ENCODE measurements at regions not wholly inside any gene's neighbourhood (a gene's known extent, or its start where the extent isn't known, plus 50 kb on each side); places are given as distances from the start of the nearest gene placed in this dataset.

DNA sequence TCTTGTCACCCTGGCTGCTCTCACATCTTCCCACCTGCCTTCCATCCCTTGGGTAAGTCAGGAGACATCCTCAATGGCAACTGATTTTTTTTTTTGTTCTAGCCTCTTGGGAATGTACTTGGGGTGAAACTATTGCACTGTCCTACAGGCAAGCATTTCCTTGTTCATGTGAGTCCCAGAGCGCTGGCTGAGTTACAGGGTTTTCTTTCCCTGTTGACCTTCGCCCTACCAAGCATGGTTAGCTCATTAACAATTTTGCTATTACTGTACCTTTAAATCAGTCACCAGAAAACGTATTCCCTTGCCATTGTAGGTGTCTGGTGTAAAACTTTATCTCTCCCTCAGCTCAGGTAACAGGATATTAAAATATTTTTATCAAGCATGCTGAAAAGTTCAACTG lies 98.9 kb downstream of the PRLHR start:
- Histone ChIP-seq H3K4me1 (ENCODE audit: control insufficient read depth, insufficient read depth, low read length) (no peaks in the 10 kb centered on the region), H3K27me3 (ENCODE audit: control insufficient read depth, insufficient read depth, low read length) (peaks cover 2% of the 10 kb centered on the region), H3K36me3 (ENCODE audit: control insufficient read depth, insufficient read depth, low read length) (no peaks in the 10 kb centered on the region), H3K4me3 (ENCODE audit: low read length) (no peak overlapping the region), H3K27ac (ENCODE audit: low read length) (no peak overlapping the region), H3K9me3 (ENCODE audit: control insufficient read depth, insufficient read depth, low read length) (no peaks in the 10 kb centered on the region)
- DNase-seq (no peak), ATAC-seq (no peak)
- intact Hi-C loops (cut with micrococcal nuclease) = no loop called here
- no peak overlapping the region for H3K27ac Mint-ChIP-seq
- TF ChIP-seq, protein P1, sequence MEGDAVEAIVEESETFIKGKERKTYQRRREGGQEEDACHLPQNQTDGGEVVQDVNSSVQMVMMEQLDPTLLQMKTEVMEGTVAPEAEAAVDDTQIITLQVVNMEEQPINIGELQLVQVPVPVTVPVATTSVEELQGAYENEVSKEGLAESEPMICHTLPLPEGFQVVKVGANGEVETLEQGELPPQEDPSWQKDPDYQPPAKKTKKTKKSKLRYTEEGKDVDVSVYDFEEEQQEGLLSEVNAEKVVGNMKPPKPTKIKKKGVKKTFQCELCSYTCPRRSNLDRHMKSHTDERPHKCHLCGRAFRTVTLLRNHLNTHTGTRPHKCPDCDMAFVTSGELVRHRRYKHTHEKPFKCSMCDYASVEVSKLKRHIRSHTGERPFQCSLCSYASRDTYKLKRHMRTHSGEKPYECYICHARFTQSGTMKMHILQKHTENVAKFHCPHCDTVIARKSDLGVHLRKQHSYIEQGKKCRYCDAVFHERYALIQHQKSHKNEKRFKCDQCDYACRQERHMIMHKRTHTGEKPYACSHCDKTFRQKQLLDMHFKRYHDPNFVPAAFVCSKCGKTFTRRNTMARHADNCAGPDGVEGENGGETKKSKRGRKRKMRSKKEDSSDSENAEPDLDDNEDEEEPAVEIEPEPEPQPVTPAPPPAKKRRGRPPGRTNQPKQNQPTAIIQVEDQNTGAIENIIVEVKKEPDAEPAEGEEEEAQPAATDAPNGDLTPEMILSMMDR (IDR thresholded peaks at IDR 0.05) = no peak
- no peaks in the 10 kb centered on the region for H3K9me3 Mint-ChIP-seq
- WGBS (ENCODE audit: insufficient coverage) = 80% methylated on average over 2 of the region's 3 CpGs
- H3K27me3 Mint-ChIP-seq (ENCODE audit: low read depth in 2 of 2) = peaks cover 13 to 15% of the 10 kb centered on the region in 2 donors
- H3K4me3 Mint-ChIP-seq = no peak overlapping the region
- no peaks in the 10 kb centered on the region for H3K4me1 Mint-ChIP-seq
- H3K36me3 Mint-ChIP-seq = no peaks in the 10 kb centered on the region

DNA sequence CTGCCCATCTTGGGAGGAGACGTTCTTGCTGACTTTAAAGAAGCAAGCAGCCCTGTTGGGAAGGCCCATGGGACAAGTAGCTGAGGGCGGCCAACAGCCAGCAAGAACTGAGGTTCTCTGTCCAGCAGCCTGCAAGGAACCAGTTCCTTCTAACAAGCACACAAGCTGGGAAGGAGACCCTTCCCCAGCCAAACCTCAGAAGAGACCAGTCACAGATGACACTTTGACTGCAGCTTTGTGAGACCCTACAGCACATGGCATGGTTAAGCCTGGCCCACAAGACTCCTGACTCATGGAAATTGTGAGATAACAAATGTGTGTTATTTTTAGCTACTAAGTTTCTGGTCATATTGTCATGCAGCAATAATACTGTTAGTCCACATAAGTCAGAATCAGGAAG lies 99.9 kb downstream of the PRLHR start:
- H3K4me1 Mint-ChIP-seq = no peaks in the 10 kb centered on the region
- ATAC-seq (no peak), DNase-seq (no peak)
- H3K27me3 Mint-ChIP-seq (ENCODE audit: low read depth in 2 of 2) = peaks cover 7% of the 10 kb centered on the region in 2 donors
- TF ChIP-seq, protein P1 (IDR thresholded peaks at IDR 0.05) = no peak
- no peak overlapping the region for H3K4me3 ChIP-seq (ENCODE audit: low read length)
- no peaks in the 10 kb centered on the region for H3K36me3 Mint-ChIP-seq
- no peak overlapping the region for H3K4me3 Mint-ChIP-seq
- WGBS (ENCODE audit: insufficient coverage) = 87% methylated on average over 2 of the region's 2 CpGs
- H3K27me3 ChIP-seq (ENCODE audit: control insufficient read depth, insufficient read depth, low read length) = peaks cover 2% of the 10 kb centered on the region
- no peak overlapping the region for H3K27ac Mint-ChIP-seq
- no peaks in the 10 kb centered on the region for H3K4me1 ChIP-seq (ENCODE audit: control insufficient read depth, insufficient read depth, low read length)
- intact Hi-C loops (cut with micrococcal nuclease) = no loop called here
- H3K27ac ChIP-seq (ENCODE audit: low read length) = no peak overlapping the region
- no peaks in the 10 kb centered on the region for H3K9me3 Mint-ChIP-seq
- H3K36me3 ChIP-seq (ENCODE audit: control insufficient read depth, insufficient read depth, low read length) = no peaks in the 10 kb centered on the region
- H3K9me3 ChIP-seq (ENCODE audit: control insufficient read depth, insufficient read depth, low read length) = no peaks in the 10 kb centered on the region

DNA sequence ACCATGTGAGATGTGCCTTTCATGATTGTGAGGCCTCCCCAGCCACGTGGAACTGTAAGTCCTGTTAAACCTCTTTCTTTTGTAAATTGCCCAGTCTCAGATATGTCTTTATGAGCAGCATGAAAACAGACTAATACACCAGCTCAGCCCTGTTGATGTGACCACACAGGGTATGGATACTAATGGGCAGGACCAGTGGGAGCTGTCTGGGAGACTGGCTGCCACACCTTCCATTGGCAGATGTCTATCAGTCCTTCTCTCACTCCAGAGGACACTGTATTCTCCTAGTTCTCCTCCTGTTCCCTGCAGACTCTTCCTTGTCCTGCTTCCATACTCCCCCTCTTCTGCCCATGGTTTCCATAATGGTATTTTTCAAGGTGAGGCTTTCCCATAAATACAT lies 104.4 kb downstream of the PRLHR start:
- peaks cover 0 to 2% of the 10 kb centered on the region in 2 donors for H3K9me3 Mint-ChIP-seq
- DNase-seq (no peak), ATAC-seq (no peak)
- Histone ChIP-seq H3K9me3 (ENCODE audit: control insufficient read depth, insufficient read depth, low read length) (no peaks in the 10 kb centered on the region), H3K4me3 (ENCODE audit: low read length) (no peak overlapping the region), H3K4me1 (ENCODE audit: control insufficient read depth, insufficient read depth, low read length) (no peaks in the 10 kb centered on the region), H3K27me3 (ENCODE audit: control insufficient read depth, insufficient read depth, low read length) (peaks cover 2% of the 10 kb centered on the region), H3K27ac (ENCODE audit: low read length) (no peak overlapping the region), H3K36me3 (ENCODE audit: control insufficient read depth, insufficient read depth, low read length) (no peaks in the 10 kb centered on the region)
- 43% methylated on average over 1 of the region's 1 CpG for WGBS (ENCODE audit: insufficient coverage)
- H3K4me3 Mint-ChIP-seq = no peak overlapping the region
- no peak overlapping the region for H3K27ac Mint-ChIP-seq
- TF ChIP-seq, protein P1 (IDR thresholded peaks at IDR 0.05) = no peak
- H3K36me3 Mint-ChIP-seq = no peaks in the 10 kb centered on the region
- no peaks in the 10 kb centered on the region for H3K4me1 Mint-ChIP-seq
- H3K27me3 Mint-ChIP-seq (ENCODE audit: low read depth in 2 of 2) = peaks cover 0 to 3% of the 10 kb centered on the region in 2 donors
- intact Hi-C loops (cut with micrococcal nuclease) = no loop called here

DNA sequence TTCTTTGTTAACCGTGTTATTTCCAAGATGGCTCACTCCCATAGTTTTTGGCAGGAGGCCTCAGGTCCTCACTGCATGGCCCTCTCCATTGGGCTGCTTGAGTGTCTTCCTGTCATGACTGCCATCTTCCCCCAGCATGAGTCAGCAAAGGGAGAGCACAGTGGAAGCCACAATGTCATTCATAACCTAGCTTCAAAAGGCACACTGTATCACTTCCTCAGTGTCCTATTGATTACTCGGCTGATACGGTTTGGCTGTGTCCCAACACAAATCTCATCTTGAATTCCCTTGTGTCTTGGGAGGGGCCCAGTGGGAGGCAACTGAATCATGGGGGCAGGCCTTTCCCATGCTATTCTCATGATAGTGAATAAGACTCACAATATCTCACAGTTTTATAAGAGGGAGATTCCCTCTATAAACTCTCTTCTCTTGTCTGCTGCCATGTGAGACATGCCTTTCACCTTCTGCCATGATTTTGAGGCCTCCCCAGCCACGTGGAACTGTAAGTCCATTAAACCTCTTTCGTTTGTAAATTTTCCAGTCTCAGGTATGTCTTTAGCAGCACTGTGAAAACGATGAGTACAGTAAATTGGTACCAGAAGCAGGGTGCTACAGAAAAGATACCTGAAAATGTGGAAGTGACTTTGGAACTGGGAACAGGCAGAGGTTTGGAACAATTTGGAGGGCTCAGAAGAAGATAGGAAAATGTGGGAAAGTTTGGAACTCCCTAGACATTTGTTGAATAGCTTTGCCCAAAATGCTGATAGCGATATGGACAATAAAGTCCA lies 106.5 kb downstream of the PRLHR start:
- ATAC-seq (no peak), DNase-seq (no peak)
- Mint-ChIP-seq H3K27ac (no peak overlapping the region), H3K4me1 (no peaks in the 10 kb centered on the region), H3K9me3 (peaks cover 0 to 4% of the 10 kb centered on the region in 2 donors), H3K27me3 (ENCODE audit: low read depth in 2 of 2) (peaks cover 5 to 7% of the 10 kb centered on the region in 2 donors), H3K4me3 (no peak overlapping the region), H3K36me3 (no peaks in the 10 kb centered on the region)
- intact Hi-C loops (cut with micrococcal nuclease) = no loop called here
- Histone ChIP-seq H3K4me3 (ENCODE audit: low read length) (no peak overlapping the region), H3K9me3 (ENCODE audit: control insufficient read depth, insufficient read depth, low read length) (no peaks in the 10 kb centered on the region), H3K36me3 (ENCODE audit: control insufficient read depth, insufficient read depth, low read length) (no peaks in the 10 kb centered on the region), H3K27ac (ENCODE audit: low read length) (no peak overlapping the region), H3K27me3 (ENCODE audit: control insufficient read depth, insufficient read depth, low read length) (peaks cover 2% of the 10 kb centered on the region), H3K4me1 (ENCODE audit: control insufficient read depth, insufficient read depth, low read length) (no peaks in the 10 kb centered on the region)
- 74% methylated on average over 7 of the region's 7 CpGs for WGBS (ENCODE audit: insufficient coverage)
- TF ChIP-seq, protein P1 (IDR thresholded peaks at IDR 0.05) = no peak

Measured in natural killer cell (primary cell).